HFF-Myc (cell line): ENCODE measurements at regions not wholly inside any gene's neighbourhood (a gene's known extent, or its start where the extent isn't known, plus 50 kb on each side); places are given as distances from the start of the nearest gene placed in this dataset.

Experiments
- DNase-seq: peaks from one replicate; pipeline ENCODE4 v3.0.0-alpha.2; 2011; ENCODE audit warnings: low read depth; ENCODE audit errors: extremely low read depth
- H3K4me3 ChIP-seq: replicated peaks from 2 replicates; pipeline ENCODE4 v1.5.1; 2011; ENCODE audit warnings: low read depth, mild to moderate bottlenecking, control low read depth, low read length
- TF ChIP-seq, protein P1 (sequence below): IDR thresholded peaks from 2 replicates; pipeline ENCODE4 v1.5.1; 2012; ENCODE audit warnings: mild to moderate bottlenecking, low read depth, low read length, control low read depth; ENCODE audit errors: missing control alignments

DNA sequence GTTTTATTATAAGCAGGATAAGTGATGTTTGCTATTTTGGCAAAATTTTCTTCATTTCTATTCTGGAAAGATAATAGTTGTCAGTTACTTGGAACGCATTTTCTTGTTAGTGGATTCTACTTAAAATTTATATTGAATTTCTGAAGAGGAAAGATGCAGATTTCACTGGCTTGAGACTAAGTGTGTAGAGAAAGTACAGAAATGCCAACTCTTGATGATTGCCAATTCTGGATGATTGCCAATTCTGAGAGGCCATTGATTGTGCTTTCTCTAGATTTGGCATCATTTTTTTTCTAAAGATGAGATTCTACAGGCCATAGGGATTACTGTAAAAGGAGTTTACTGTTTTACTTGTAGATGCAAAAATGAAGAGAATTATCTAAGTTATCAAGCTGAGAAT is 58.9 kb upstream of the CNTN3 start:
- TF ChIP-seq, protein P1, sequence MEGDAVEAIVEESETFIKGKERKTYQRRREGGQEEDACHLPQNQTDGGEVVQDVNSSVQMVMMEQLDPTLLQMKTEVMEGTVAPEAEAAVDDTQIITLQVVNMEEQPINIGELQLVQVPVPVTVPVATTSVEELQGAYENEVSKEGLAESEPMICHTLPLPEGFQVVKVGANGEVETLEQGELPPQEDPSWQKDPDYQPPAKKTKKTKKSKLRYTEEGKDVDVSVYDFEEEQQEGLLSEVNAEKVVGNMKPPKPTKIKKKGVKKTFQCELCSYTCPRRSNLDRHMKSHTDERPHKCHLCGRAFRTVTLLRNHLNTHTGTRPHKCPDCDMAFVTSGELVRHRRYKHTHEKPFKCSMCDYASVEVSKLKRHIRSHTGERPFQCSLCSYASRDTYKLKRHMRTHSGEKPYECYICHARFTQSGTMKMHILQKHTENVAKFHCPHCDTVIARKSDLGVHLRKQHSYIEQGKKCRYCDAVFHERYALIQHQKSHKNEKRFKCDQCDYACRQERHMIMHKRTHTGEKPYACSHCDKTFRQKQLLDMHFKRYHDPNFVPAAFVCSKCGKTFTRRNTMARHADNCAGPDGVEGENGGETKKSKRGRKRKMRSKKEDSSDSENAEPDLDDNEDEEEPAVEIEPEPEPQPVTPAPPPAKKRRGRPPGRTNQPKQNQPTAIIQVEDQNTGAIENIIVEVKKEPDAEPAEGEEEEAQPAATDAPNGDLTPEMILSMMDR = no peak
- H3K4me3 ChIP-seq = no peak overlapping the region
- no peak for DNase-seq

GRCh38 chr3:74664606-74665005 is 50.1 kb upstream of the CNTN3 start:
- H3K4me3 ChIP-seq = no peak overlapping the region
- no peak for DNase-seq
- TF ChIP-seq, protein P1 = no peak
